ENCODE measurements at regions not wholly inside any gene's neighbourhood (a gene's known extent, or its start where the extent isn't known, plus 50 kb on each side); places are given as distances from the start of the nearest gene placed in this dataset.

DNA sequence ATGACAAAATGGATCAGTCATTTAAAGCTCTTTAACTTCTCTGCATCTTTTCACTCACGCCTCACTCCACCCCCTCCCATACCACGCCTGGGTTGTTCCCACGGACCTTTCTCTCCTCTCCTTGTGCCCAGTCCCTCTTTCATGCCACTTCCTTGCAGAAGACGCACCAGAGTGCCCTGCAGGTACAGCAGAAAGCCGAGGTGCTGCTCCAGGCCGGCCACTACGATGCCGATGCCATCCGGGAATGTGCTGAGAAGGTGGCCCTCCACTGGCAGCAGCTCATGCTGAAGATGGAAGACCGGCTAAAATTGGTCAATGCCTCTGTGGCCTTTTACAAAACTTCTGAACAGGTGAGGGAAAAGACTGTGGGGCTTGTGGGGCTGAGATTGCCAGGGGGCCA, 296.1 kb upstream of the UMPS start:
- TF ChIP-seq POLR2A (IDR thresholded peaks at IDR 0.05) (no peak), CTCF (IDR thresholded peaks at IDR 0.05) (no peak)
